ENCODE measurements at regions not wholly inside any gene's neighbourhood (a gene's known extent, or its start where the extent isn't known, plus 50 kb on each side); places are given as distances from the start of the nearest gene placed in this dataset.

DNA sequence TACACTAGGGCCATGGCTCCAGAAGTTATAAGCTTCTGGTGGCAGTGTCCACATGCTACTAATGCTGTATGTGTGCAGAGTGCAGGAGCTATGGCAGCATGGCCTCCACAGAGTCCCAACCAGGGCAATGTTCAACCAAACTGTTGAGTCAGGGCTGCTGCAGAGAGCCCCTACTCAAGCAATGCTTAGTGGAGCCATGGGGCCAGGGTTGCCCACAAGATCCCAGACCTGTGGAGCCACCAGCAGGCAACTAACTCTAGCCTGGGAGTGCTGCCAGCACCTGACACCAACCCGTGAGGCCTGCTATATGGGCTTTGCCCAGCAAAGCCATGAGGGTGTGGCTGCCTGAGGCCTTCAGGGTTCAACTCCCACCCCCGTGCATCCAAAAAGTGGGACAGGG lies 655.2 kb downstream of the TBC1D22A start:
- TF ChIP-seq, protein P1, sequence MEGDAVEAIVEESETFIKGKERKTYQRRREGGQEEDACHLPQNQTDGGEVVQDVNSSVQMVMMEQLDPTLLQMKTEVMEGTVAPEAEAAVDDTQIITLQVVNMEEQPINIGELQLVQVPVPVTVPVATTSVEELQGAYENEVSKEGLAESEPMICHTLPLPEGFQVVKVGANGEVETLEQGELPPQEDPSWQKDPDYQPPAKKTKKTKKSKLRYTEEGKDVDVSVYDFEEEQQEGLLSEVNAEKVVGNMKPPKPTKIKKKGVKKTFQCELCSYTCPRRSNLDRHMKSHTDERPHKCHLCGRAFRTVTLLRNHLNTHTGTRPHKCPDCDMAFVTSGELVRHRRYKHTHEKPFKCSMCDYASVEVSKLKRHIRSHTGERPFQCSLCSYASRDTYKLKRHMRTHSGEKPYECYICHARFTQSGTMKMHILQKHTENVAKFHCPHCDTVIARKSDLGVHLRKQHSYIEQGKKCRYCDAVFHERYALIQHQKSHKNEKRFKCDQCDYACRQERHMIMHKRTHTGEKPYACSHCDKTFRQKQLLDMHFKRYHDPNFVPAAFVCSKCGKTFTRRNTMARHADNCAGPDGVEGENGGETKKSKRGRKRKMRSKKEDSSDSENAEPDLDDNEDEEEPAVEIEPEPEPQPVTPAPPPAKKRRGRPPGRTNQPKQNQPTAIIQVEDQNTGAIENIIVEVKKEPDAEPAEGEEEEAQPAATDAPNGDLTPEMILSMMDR (IDR thresholded peaks at IDR 0.05; ENCODE audit: insufficient read depth, low read length): no peak
- TF ChIP-seq, protein P2, sequence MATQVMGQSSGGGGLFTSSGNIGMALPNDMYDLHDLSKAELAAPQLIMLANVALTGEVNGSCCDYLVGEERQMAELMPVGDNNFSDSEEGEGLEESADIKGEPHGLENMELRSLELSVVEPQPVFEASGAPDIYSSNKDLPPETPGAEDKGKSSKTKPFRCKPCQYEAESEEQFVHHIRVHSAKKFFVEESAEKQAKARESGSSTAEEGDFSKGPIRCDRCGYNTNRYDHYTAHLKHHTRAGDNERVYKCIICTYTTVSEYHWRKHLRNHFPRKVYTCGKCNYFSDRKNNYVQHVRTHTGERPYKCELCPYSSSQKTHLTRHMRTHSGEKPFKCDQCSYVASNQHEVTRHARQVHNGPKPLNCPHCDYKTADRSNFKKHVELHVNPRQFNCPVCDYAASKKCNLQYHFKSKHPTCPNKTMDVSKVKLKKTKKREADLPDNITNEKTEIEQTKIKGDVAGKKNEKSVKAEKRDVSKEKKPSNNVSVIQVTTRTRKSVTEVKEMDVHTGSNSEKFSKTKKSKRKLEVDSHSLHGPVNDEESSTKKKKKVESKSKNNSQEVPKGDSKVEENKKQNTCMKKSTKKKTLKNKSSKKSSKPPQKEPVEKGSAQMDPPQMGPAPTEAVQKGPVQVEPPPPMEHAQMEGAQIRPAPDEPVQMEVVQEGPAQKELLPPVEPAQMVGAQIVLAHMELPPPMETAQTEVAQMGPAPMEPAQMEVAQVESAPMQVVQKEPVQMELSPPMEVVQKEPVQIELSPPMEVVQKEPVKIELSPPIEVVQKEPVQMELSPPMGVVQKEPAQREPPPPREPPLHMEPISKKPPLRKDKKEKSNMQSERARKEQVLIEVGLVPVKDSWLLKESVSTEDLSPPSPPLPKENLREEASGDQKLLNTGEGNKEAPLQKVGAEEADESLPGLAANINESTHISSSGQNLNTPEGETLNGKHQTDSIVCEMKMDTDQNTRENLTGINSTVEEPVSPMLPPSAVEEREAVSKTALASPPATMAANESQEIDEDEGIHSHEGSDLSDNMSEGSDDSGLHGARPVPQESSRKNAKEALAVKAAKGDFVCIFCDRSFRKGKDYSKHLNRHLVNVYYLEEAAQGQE (IDR thresholded peaks at IDR 0.05; ENCODE audit: insufficient replicate concordance, low read depth): no peak
- no peak for TF ChIP-seq GABPA (IDR thresholded peaks at IDR 0.05; ENCODE audit: low read depth)
- H3K4me3 ChIP-seq (replicated peaks; ENCODE audit: insufficient read depth, low read length): no peak overlapping the region
- no peak for DNase-seq (ENCODE audit: low read depth in 1 of 2, low spot score in 1 of 2)
- H3K27me3 ChIP-seq (ENCODE audit: insufficient read depth, poor library complexity, severe bottlenecking): no peaks in the 10 kb centered on the region
- no peak overlapping the region for H3K27ac ChIP-seq (replicated peaks)

DNA sequence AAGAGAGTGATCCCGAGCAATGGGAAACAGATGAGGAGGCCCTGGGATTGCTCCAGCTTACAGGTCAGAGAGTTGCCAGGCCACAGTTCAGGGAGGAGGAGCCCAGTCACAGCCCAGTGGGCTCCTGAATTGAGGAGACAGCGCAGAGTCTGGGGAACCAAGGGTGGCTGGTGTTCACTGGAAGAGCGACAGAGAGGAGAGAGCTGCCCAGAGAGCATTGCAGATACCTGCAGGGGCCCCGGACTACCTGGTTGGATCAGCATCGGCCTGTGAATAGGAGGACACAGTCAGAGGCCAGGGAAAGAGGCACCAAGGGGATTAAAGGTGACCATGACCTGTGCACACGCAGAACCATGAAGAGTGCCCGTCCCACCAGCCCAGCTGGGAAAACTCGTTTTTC lies 648.6 kb downstream of the TBC1D22A start:
- TF ChIP-seq, protein P1 (IDR thresholded peaks at IDR 0.05; ENCODE audit: insufficient read depth, low read length): no peak
- TF ChIP-seq GABPA (IDR thresholded peaks at IDR 0.05; ENCODE audit: low read depth) (no peak), POLR2AphosphoS5 (IDR thresholded peaks at IDR 0.05; ENCODE audit: low read depth) (no peak), SPI1 (IDR thresholded peaks at IDR 0.05; ENCODE audit: borderline replicate concordance, low read depth) (no peak)
- TF ChIP-seq, protein P2 (IDR thresholded peaks at IDR 0.05; ENCODE audit: insufficient replicate concordance, low read depth): no peak
- Histone ChIP-seq H3K27me3 (ENCODE audit: insufficient read depth, poor library complexity, severe bottlenecking) (no peaks in the 10 kb centered on the region), H3K27ac (replicated peaks) (no peak overlapping the region), H3K4me3 (replicated peaks; ENCODE audit: insufficient read depth, low read length) (no peak overlapping the region)
- no peak for DNase-seq (ENCODE audit: low read depth in 1 of 2, low spot score in 1 of 2)

DNA sequence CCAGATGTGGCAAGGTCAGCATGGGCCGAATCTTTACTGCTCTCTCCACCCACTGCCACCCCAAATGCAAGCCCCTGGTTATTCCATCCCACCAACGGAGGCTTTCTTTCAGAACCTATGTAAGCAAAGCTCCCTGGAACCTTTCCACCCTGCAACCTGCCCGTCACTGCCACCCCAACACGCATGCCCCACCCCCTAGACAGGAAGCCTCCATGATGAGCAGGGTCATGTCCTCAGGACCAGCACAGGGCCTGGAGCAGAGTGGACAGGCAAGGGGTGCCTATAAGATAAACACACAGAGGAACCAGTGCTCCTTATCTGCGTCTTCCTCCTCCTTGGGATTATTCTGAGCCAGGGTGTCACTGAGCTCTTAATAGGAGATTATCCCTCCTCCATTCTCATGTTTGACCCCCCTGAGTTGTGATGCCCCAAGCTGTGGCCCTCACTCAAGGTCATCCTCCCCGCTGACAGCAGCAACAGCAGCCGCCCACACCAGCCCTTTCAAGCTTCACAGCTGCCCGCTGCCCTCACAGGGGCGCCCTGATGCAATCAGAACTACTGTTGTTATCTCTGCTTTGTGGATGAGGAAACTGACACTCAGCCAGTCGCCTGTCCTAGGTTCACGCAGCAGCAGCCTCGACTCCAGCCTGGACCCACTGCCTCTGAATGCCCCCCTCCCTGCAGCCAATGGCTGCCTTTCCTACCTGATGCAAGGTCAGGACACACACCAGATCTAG lies 647.3 kb downstream of the TBC1D22A start:
- TF ChIP-seq GABPA (IDR thresholded peaks at IDR 0.05; ENCODE audit: low read depth) (no peak), POLR2AphosphoS5 (IDR thresholded peaks at IDR 0.05; ENCODE audit: low read depth) (no peak), SPI1 (IDR thresholded peaks at IDR 0.05; ENCODE audit: borderline replicate concordance, low read depth) (no peak)
- TF ChIP-seq, protein P1 (IDR thresholded peaks at IDR 0.05; ENCODE audit: insufficient read depth, low read length): no peak
- TF ChIP-seq, protein P2 (IDR thresholded peaks at IDR 0.05; ENCODE audit: insufficient replicate concordance, low read depth): no peak
- DNase-seq (ENCODE audit: low read depth in 1 of 2, low spot score in 1 of 2): no peak

More for the DNA sequence above, 647.3 kb downstream of the TBC1D22A start:
- H3K27me3 ChIP-seq (ENCODE audit: insufficient read depth, poor library complexity, severe bottlenecking): no peaks in the 10 kb centered on the region
- H3K4me3 ChIP-seq (replicated peaks; ENCODE audit: insufficient read depth, low read length): no peak overlapping the region
- no peak overlapping the region for H3K27ac ChIP-seq (replicated peaks)

Data from HL-60 (cell line).